Activated CD8-positive, alpha-beta T cell treated with anti-CD3 and anti-CD28 coated beads for 36 hours (primary cell): ENCODE measurements at regions not wholly inside any gene's neighbourhood (a gene's known extent, or its start where the extent isn't known, plus 50 kb on each side); places are given as distances from the start of the nearest gene placed in this dataset.

ENCODE experiments used
- ATAC-seq: fragments of 200-7000 bp; cut with Tn5 transposase; one replicate; pipeline ENCODE4 v1.10.0; 2021; ENCODE audit warnings: mild to moderate bottlenecking, moderate library complexity
- CTCF ChIA-PET: fragments of 350-600 bp; sonication (Branson Sonifier 250); formaldehyde crosslinking; loops from one replicate; lab custom pipeline; 2021; ENCODE audit warnings: antibody characterized with exemption; lab: Charles Lee
- POLR2A ChIA-PET: fragments of 350-600 bp; sonication (Branson Sonifier 250); formaldehyde crosslinking; loops from one replicate; lab custom pipeline; 2021; ENCODE audit warnings: antibody characterized with exemption; lab: Charles Lee
- DNase-seq: peaks from one replicate; pipeline ENCODE4 v3.0.0-alpha.2; 2020
- H3K27ac Mint-ChIP-seq: one replicate; pipeline ENCODE4 v1.8.0; 2021; ENCODE audit warnings: mild to moderate bottlenecking, mixed read lengths
- H3K27me3 Mint-ChIP-seq: one replicate; pipeline ENCODE4 v1.8.0; 2021; ENCODE audit warnings: mixed read lengths
- H3K36me3 Mint-ChIP-seq: one replicate; pipeline ENCODE4 v1.8.0; 2021; ENCODE audit warnings: low read depth, mixed read lengths
- H3K4me1 Mint-ChIP-seq: one replicate; pipeline ENCODE4 v1.8.0; 2021; ENCODE audit warnings: low read depth, mixed read lengths
- H3K4me3 Mint-ChIP-seq: one replicate; pipeline ENCODE4 v1.8.0; 2021; ENCODE audit warnings: mild to moderate bottlenecking, moderate library complexity, mixed read lengths
- H3K9me3 Mint-ChIP-seq: one replicate; pipeline ENCODE4 v1.8.0; 2021; ENCODE audit warnings: mixed read lengths
- CTCF ChIP-seq: fragments of 200-600 bp; IDR thresholded peaks from one replicate; pipeline ENCODE4 v1.8.0; 2022; ENCODE audit warnings: antibody characterized with exemption, mild to moderate bottlenecking
- intact Hi-C: fragments of 100-400 bp; cut with micrococcal nuclease; formaldehyde crosslinking; loops from one replicate; pipeline ENCODE4 v1.10.0; 2022

GRCh38 chrX:89124985-89125384 lies 378.0 kb downstream of the CPXCR1 start:
- ChIA-PET CTCF (no interaction called here), POLR2A (no interaction called here)
- no peak for TF ChIP-seq CTCF
- DNase-seq (no peak), ATAC-seq (no peak)
- Mint-ChIP-seq H3K36me3 (no peaks in the 10 kb centered on the region), H3K27me3 (no peaks in the 10 kb centered on the region), H3K4me3 (no peak overlapping the region), H3K4me1 (no peaks in the 10 kb centered on the region), H3K27ac (no peak overlapping the region), H3K9me3 (no peaks in the 10 kb centered on the region)
- intact Hi-C loops: no loop called here
